ENCODE measurements at regions not wholly inside any gene's neighbourhood (a gene's known extent, or its start where the extent isn't known, plus 50 kb on each side); places are given as distances from the start of the nearest gene placed in this dataset.

GRCh38 chr4:116362583-116362982, 722.8 kb downstream of the TRAM1L1 start:
- intact Hi-C loops (cut with micrococcal nuclease), result no loop called here

GRCh38 chr4:116361790-116362189, 723.6 kb downstream of the TRAM1L1 start:
- Mint-ChIP-seq H3K4me3 (no peak overlapping the region), H3K4me1 (ENCODE audit: low read depth) (no peaks in the 10 kb centered on the region), H3K27ac (no peak overlapping the region), H3K36me3 (ENCODE audit: low read depth) (no peaks in the 10 kb centered on the region), H3K9me3 (no peaks in the 10 kb centered on the region), H3K27me3 (ENCODE audit: insufficient read depth) (no peaks in the 10 kb centered on the region)
- DNase-seq (ENCODE audit: low spot score), result no peak
- intact Hi-C loops (cut with micrococcal nuclease), result no loop called here

More at GRCh38 chr4:116362583-116362982, 722.8 kb downstream of the TRAM1L1 start:
- no peaks in the 10 kb centered on the region for H3K36me3 Mint-ChIP-seq (ENCODE audit: low read depth)
- no peaks in the 10 kb centered on the region for H3K27me3 Mint-ChIP-seq (ENCODE audit: insufficient read depth)
- DNase-seq (ENCODE audit: low spot score), result no peak
- no peaks in the 10 kb centered on the region for H3K9me3 Mint-ChIP-seq
- no peak overlapping the region for H3K27ac Mint-ChIP-seq
- H3K4me3 Mint-ChIP-seq, result no peak overlapping the region
- H3K4me1 Mint-ChIP-seq (ENCODE audit: low read depth), result no peaks in the 10 kb centered on the region

GRCh38 chr4:116358633-116359222, 726.6 kb downstream of the TRAM1L1 start:
- H3K36me3 Mint-ChIP-seq (ENCODE audit: low read depth), result no peaks in the 10 kb centered on the region
- intact Hi-C loops (cut with micrococcal nuclease), result loop anchor here (1.0 kb wide), 1 partner anchor 1912 kb away; no protein-coding TSS in a partner anchor
- H3K9me3 Mint-ChIP-seq, result no peaks in the 10 kb centered on the region
- no peaks in the 10 kb centered on the region for H3K4me1 Mint-ChIP-seq (ENCODE audit: low read depth)
- no peak overlapping the region for H3K4me3 Mint-ChIP-seq
- no peak overlapping the region for H3K27ac Mint-ChIP-seq
- peak; percentile 21 for DNase-seq (ENCODE audit: low spot score)
- no peaks in the 10 kb centered on the region for H3K27me3 Mint-ChIP-seq (ENCODE audit: insufficient read depth)

- Mint-ChIP-seq H3K36me3 (ENCODE audit: low read depth) (no peaks in the 10 kb centered on the region), H3K4me1 (ENCODE audit: low read depth) (no peaks in the 10 kb centered on the region), H3K9me3 (no peaks in the 10 kb centered on the region), H3K27ac (no peak overlapping the region), H3K4me3 (no peak overlapping the region), H3K27me3 (ENCODE audit: insufficient read depth) (no peaks in the 10 kb centered on the region)
- intact Hi-C loops (cut with micrococcal nuclease), result loop anchor here (1.0 kb wide), 1 partner anchor 1913 kb away; no protein-coding TSS in a partner anchor
- DNase-seq (ENCODE audit: low spot score), result no peak
Observed at GRCh38 chr4:116357758-116358157, 727.6 kb downstream of the TRAM1L1 start.

DNA sequence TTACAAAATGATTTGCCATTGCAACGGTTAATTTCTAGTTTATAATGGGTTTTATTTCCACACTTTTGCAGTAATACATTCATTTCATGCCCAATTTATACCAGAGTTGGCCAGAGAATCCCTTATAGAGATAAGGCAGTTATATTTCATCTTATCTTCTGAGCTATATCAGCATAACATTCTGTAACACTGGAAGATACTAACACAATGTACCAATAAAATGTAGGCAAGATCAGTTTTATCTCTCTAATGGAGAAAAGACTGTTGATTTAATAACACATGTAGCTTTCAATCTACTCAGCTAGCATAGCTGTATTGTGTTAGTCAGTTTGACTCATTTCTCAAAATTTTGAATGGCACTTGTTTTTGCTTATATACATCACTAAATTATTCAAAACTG, 738.6 kb downstream of the TRAM1L1 start:
- intact Hi-C loops (cut with micrococcal nuclease), result no loop called here
- H3K27me3 Mint-ChIP-seq (ENCODE audit: insufficient read depth), result peaks cover under 1% of the 10 kb centered on the region
- no peaks in the 10 kb centered on the region for H3K4me1 Mint-ChIP-seq (ENCODE audit: low read depth)
- H3K36me3 Mint-ChIP-seq (ENCODE audit: low read depth), result no peaks in the 10 kb centered on the region
- H3K4me3 Mint-ChIP-seq, result no peak overlapping the region
- H3K27ac Mint-ChIP-seq, result no peak overlapping the region
- H3K9me3 Mint-ChIP-seq, result no peaks in the 10 kb centered on the region
- no peak for DNase-seq (ENCODE audit: low spot score)

- no peaks in the 10 kb centered on the region for H3K27me3 Mint-ChIP-seq (ENCODE audit: insufficient read depth)
- intact Hi-C loops (cut with micrococcal nuclease), result no loop called here
- H3K9me3 Mint-ChIP-seq, result no peaks in the 10 kb centered on the region
- no peak overlapping the region for H3K27ac Mint-ChIP-seq
- H3K4me1 Mint-ChIP-seq (ENCODE audit: low read depth), result no peaks in the 10 kb centered on the region
- H3K36me3 Mint-ChIP-seq (ENCODE audit: low read depth), result no peaks in the 10 kb centered on the region
- DNase-seq (ENCODE audit: low spot score), result no peak
- no peak overlapping the region for H3K4me3 Mint-ChIP-seq
Observed at GRCh38 chr4:116343809-116344208, 741.6 kb downstream of the TRAM1L1 start.

- Mint-ChIP-seq H3K4me3 (no peak overlapping the region), H3K27ac (no peak overlapping the region), H3K36me3 (ENCODE audit: low read depth) (no peaks in the 10 kb centered on the region), H3K9me3 (no peaks in the 10 kb centered on the region), H3K27me3 (ENCODE audit: insufficient read depth) (no peaks in the 10 kb centered on the region), H3K4me1 (ENCODE audit: low read depth) (no peaks in the 10 kb centered on the region)
- intact Hi-C loops (cut with micrococcal nuclease), result no loop called here
- DNase-seq (ENCODE audit: low spot score), result no peak
Observed at GRCh38 chr4:116342143-116342542, 743.2 kb downstream of the TRAM1L1 start.

GRCh38 chr4:116332508-116332907, 752.9 kb downstream of the TRAM1L1 start:
- no peak overlapping the region for H3K27ac Mint-ChIP-seq
- no peaks in the 10 kb centered on the region for H3K9me3 Mint-ChIP-seq
- H3K36me3 Mint-ChIP-seq (ENCODE audit: low read depth), result no peaks in the 10 kb centered on the region

GRCh38 chr4:116328261-116328860, 757.0 kb downstream of the TRAM1L1 start:
- no peak overlapping the region for H3K27ac Mint-ChIP-seq

More at GRCh38 chr4:116332508-116332907, 752.9 kb downstream of the TRAM1L1 start:
- Mint-ChIP-seq H3K4me3 (no peak overlapping the region), H3K4me1 (ENCODE audit: low read depth) (no peaks in the 10 kb centered on the region), H3K27me3 (ENCODE audit: insufficient read depth) (no peaks in the 10 kb centered on the region)
- no peak for DNase-seq (ENCODE audit: low spot score)
- intact Hi-C loops (cut with micrococcal nuclease), result no loop called here

GRCh38 chr4:116323606-116324005, 761.8 kb downstream of the TRAM1L1 start:
- Mint-ChIP-seq H3K4me1 (ENCODE audit: low read depth) (no peaks in the 10 kb centered on the region), H3K36me3 (ENCODE audit: low read depth) (no peaks in the 10 kb centered on the region), H3K4me3 (no peak overlapping the region), H3K9me3 (no peaks in the 10 kb centered on the region), H3K27me3 (ENCODE audit: insufficient read depth) (no peaks in the 10 kb centered on the region), H3K27ac (no peak overlapping the region)
- intact Hi-C loops (cut with micrococcal nuclease), result no loop called here
- DNase-seq (ENCODE audit: low spot score), result no peak

More at GRCh38 chr4:116328261-116328860, 757.0 kb downstream of the TRAM1L1 start:
- no peaks in the 10 kb centered on the region for H3K36me3 Mint-ChIP-seq (ENCODE audit: low read depth)
- H3K4me1 Mint-ChIP-seq (ENCODE audit: low read depth), result no peaks in the 10 kb centered on the region
- no peak for DNase-seq (ENCODE audit: low spot score)
- no peaks in the 10 kb centered on the region for H3K27me3 Mint-ChIP-seq (ENCODE audit: insufficient read depth)
- intact Hi-C loops (cut with micrococcal nuclease), result no loop called here
- no peaks in the 10 kb centered on the region for H3K9me3 Mint-ChIP-seq
- no peak overlapping the region for H3K4me3 Mint-ChIP-seq

- no peak for DNase-seq (ENCODE audit: low spot score)
- no peaks in the 10 kb centered on the region for H3K27me3 Mint-ChIP-seq (ENCODE audit: insufficient read depth)
- H3K9me3 Mint-ChIP-seq, result no peaks in the 10 kb centered on the region
- no peak overlapping the region for H3K4me3 Mint-ChIP-seq
- H3K27ac Mint-ChIP-seq, result no peak overlapping the region
- intact Hi-C loops (cut with micrococcal nuclease), result no loop called here
- no peaks in the 10 kb centered on the region for H3K4me1 Mint-ChIP-seq (ENCODE audit: low read depth)
- H3K36me3 Mint-ChIP-seq (ENCODE audit: low read depth), result no peaks in the 10 kb centered on the region
Observed at GRCh38 chr4:116321471-116321870, 763.9 kb downstream of the TRAM1L1 start.

DNA sequence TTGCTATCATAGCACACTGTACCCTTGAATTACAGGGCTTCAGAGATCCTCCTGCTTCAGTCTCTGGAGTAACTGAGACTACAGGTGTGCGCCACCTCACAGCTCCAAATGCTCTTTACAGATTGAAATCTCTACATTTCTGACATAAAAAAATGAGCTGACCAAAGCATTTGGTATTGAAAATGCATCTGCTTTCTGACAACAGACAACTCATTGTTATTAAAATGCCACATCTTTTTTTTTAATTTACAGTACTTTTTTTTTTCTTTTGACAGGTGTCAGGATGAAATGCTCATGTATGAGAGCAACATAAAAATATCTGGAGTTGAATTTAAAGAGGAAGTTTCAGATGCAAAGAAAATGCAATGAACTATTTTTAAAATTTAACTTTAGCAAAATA, 764.5 kb downstream of the TRAM1L1 start:
- no peak for DNase-seq (ENCODE audit: low spot score)
- H3K9me3 Mint-ChIP-seq, result no peaks in the 10 kb centered on the region
- H3K27me3 Mint-ChIP-seq (ENCODE audit: insufficient read depth), result no peaks in the 10 kb centered on the region
- intact Hi-C loops (cut with micrococcal nuclease), result no loop called here
- H3K4me1 Mint-ChIP-seq (ENCODE audit: low read depth), result no peaks in the 10 kb centered on the region
- no peak overlapping the region for H3K4me3 Mint-ChIP-seq
- no peaks in the 10 kb centered on the region for H3K36me3 Mint-ChIP-seq (ENCODE audit: low read depth)
- no peak overlapping the region for H3K27ac Mint-ChIP-seq

DNA sequence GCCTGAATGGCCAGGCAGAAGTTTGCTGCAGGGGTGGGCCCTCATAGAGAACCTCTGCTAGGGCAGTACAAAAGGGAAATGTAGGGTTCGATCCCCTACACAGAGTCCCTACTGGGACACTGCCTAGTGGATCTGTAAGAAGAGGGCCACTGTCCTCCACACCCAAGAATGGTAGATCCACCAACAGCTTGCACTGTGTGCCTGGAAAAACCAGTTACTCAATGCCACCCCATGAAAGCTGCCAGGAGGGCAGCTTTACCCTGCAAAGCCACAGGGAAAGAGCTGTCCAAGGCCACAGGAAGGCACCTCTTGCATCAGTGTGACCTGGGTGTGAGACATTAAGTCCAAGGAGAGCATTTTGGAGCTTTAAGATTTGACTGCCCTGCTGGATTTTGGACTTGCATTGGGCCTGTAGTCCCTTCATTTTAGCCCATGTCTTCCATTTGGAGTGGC, 781.6 kb downstream of the TRAM1L1 start:
- H3K4me3 Mint-ChIP-seq, result no peak overlapping the region
- H3K27ac Mint-ChIP-seq, result no peak overlapping the region
- H3K36me3 Mint-ChIP-seq (ENCODE audit: low read depth), result no peaks in the 10 kb centered on the region
- no peaks in the 10 kb centered on the region for H3K4me1 Mint-ChIP-seq (ENCODE audit: low read depth)
- DNase-seq (ENCODE audit: low spot score), result no peak
- H3K9me3 Mint-ChIP-seq, result no peaks in the 10 kb centered on the region
- no peaks in the 10 kb centered on the region for H3K27me3 Mint-ChIP-seq (ENCODE audit: insufficient read depth)
- intact Hi-C loops (cut with micrococcal nuclease), result no loop called here
